ENCODE measurements at regions not wholly inside any gene's neighbourhood (a gene's known extent, or its start where the extent isn't known, plus 50 kb on each side); places are given as distances from the start of the nearest gene placed in this dataset.

GRCh38 chr15:58355973-58356372, 75.8 kb upstream of the LIPC start:
- Histone ChIP-seq H3K36me3 (no peaks in the 10 kb centered on the region), H3K9me3 (no peaks in the 10 kb centered on the region), H3K4me1 (no peaks in the 10 kb centered on the region), H3K27ac (no peak overlapping the region), H3K27me3 (no peaks in the 10 kb centered on the region), H3K4me3 (no peak overlapping the region)
- TF ChIP-seq, protein P1, sequence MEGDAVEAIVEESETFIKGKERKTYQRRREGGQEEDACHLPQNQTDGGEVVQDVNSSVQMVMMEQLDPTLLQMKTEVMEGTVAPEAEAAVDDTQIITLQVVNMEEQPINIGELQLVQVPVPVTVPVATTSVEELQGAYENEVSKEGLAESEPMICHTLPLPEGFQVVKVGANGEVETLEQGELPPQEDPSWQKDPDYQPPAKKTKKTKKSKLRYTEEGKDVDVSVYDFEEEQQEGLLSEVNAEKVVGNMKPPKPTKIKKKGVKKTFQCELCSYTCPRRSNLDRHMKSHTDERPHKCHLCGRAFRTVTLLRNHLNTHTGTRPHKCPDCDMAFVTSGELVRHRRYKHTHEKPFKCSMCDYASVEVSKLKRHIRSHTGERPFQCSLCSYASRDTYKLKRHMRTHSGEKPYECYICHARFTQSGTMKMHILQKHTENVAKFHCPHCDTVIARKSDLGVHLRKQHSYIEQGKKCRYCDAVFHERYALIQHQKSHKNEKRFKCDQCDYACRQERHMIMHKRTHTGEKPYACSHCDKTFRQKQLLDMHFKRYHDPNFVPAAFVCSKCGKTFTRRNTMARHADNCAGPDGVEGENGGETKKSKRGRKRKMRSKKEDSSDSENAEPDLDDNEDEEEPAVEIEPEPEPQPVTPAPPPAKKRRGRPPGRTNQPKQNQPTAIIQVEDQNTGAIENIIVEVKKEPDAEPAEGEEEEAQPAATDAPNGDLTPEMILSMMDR (IDR thresholded peaks at IDR 0.05) = no peak
- TF ChIP-seq POLR2A (IDR thresholded peaks at IDR 0.05) = no peak
- ATAC-seq = no peak
- intact Hi-C loops (cut with DNase I) = no loop called here
- no peak for DNase-seq
- WGBS (ENCODE audit: insufficient coverage, low coverage, low lambda C conversion rate, missing lambda C conversion rate) = no CpG with 5 or more reads among the region's 10 CpGs

GRCh38 chr15:58357529-58358476, 74.0 kb upstream of the LIPC start:
- Histone ChIP-seq H3K4me3 (no peak overlapping the region), H3K9me3 (no peaks in the 10 kb centered on the region), H3K27me3 (no peaks in the 10 kb centered on the region), H3K27ac (no peak overlapping the region), H3K4me1 (no peaks in the 10 kb centered on the region), H3K36me3 (no peaks in the 10 kb centered on the region)
- 74% methylated on average over 4 of the region's 9 CpGs for WGBS (ENCODE audit: insufficient coverage, low coverage, low lambda C conversion rate, missing lambda C conversion rate)
- no peak for TF ChIP-seq POLR2A (IDR thresholded peaks at IDR 0.05)
- TF ChIP-seq, protein P1 (IDR thresholded peaks at IDR 0.05) = no peak
- DNase-seq = no peak
- intact Hi-C loops (cut with DNase I) = no loop called here
- ATAC-seq = peak in 1 of 4 donors; percentile 48

- 85% methylated on average over 4 of the region's 4 CpGs for WGBS (ENCODE audit: insufficient coverage, low coverage, low lambda C conversion rate, missing lambda C conversion rate)
- Histone ChIP-seq H3K27me3 (no peaks in the 10 kb centered on the region), H3K4me1 (no peaks in the 10 kb centered on the region), H3K27ac (no peak overlapping the region), H3K36me3 (no peaks in the 10 kb centered on the region), H3K9me3 (no peaks in the 10 kb centered on the region), H3K4me3 (no peak overlapping the region)
- no peak for TF ChIP-seq POLR2A (IDR thresholded peaks at IDR 0.05)
- TF ChIP-seq, protein P1 (IDR thresholded peaks at IDR 0.05) = no peak
- intact Hi-C loops (cut with DNase I) = no loop called here
- no peak for ATAC-seq
- DNase-seq = no peak
Observed at GRCh38 chr15:58360421-58361090, 71.2 kb upstream of the LIPC start.

GRCh38 chr15:58361273-58361759, 70.5 kb upstream of the LIPC start:
- no peak overlapping the region for H3K27ac ChIP-seq

More at GRCh38 chr15:58361273-58361759, 70.5 kb upstream of the LIPC start:
- DNase-seq (no peak), ATAC-seq (peak in 3 of 4 donors; percentile 38 to 61 (median 44))
- H3K9me3 ChIP-seq = no peaks in the 10 kb centered on the region
- intact Hi-C loops (cut with DNase I) = no loop called here
- TF ChIP-seq, protein P1 (IDR thresholded peaks at IDR 0.05) = no peak
- TF ChIP-seq POLR2A (IDR thresholded peaks at IDR 0.05) = no peak
- H3K4me3 ChIP-seq = no peak overlapping the region
- no peaks in the 10 kb centered on the region for H3K36me3 ChIP-seq
- 72% methylated on average over 4 of the region's 5 CpGs for WGBS (ENCODE audit: insufficient coverage, low coverage, low lambda C conversion rate, missing lambda C conversion rate)
- H3K4me1 ChIP-seq = no peaks in the 10 kb centered on the region
- no peaks in the 10 kb centered on the region for H3K27me3 ChIP-seq
